SKM-1 (cell line): ENCODE measurements at regions not wholly inside any gene's neighbourhood (a gene's known extent, or its start where the extent isn't known, plus 50 kb on each side); places are given as distances from the start of the nearest gene placed in this dataset.
"Not testable (repeated sequence)": the region's sequence is repeated elsewhere in the genome, so short reads cannot be mapped to it uniquely, and the experiment has no call there.

ENCODE experiments used
- DNase-seq: peaks from one replicate; lab custom pipeline; 2025; ENCODE audit not compliant: unreplicated experiment; lab: John Stamatoyannopoulos, UW

- no peak for DNase-seq
These were observed 111.7 kb upstream of the MSX2 start for GRCh38 chr5:174612686-174613085.

GRCh38 chr5:174614500-174615135 is 109.8 kb upstream of the MSX2 start:
- DNase-seq: no peak

GRCh38 chr5:174616036-174616435 is 108.3 kb upstream of the MSX2 start:
- no peak for DNase-seq

GRCh38 chr5:174617285-174617684 is 107.1 kb upstream of the MSX2 start:
- DNase-seq: no peak

- no peak for DNase-seq
These were observed 106.5 kb upstream of the MSX2 start for GRCh38 chr5:174617910-174618309.

- DNase-seq: no peak
These were observed 105.8 kb upstream of the MSX2 start for GRCh38 chr5:174618589-174618988.

GRCh38 chr5:174622067-174622466 is 102.3 kb upstream of the MSX2 start:
- no peak for DNase-seq

GRCh38 chr5:174623018-174623417 is 101.4 kb upstream of the MSX2 start:
- no peak for DNase-seq

GRCh38 chr5:174623433-174624019 is 100.9 kb upstream of the MSX2 start:
- DNase-seq: no peak

GRCh38 chr5:174624733-174625522 is 99.5 kb upstream of the MSX2 start:
- DNase-seq: no peak

- DNase-seq: no peak
These were observed 98.6 kb upstream of the MSX2 start for GRCh38 chr5:174625591-174626350.

- no peak for DNase-seq
These were observed 97.9 kb upstream of the MSX2 start for GRCh38 chr5:174626369-174626920.

- no peak for DNase-seq
These were observed 88.3 kb upstream of the MSX2 start for GRCh38 chr5:174636094-174636493.

- DNase-seq: no peak
These were observed 81.5 kb upstream of the MSX2 start for GRCh38 chr5:174642816-174643405.

GRCh38 chr5:174644436-174644835 is 79.9 kb upstream of the MSX2 start:
- no peak for DNase-seq

- DNase-seq: no peak
These were observed 79.5 kb upstream of the MSX2 start for GRCh38 chr5:174644923-174645322.

GRCh38 chr5:174645677-174646076 is 78.7 kb upstream of the MSX2 start:
- DNase-seq: no peak

GRCh38 chr5:174648618-174649017 is 75.8 kb upstream of the MSX2 start:
- not testable (repeated sequence) for DNase-seq

- no peak for DNase-seq
These were observed 75.0 kb upstream of the MSX2 start for GRCh38 chr5:174649391-174649790.

GRCh38 chr5:174654442-174654841 is 69.9 kb upstream of the MSX2 start:
- no peak for DNase-seq

- no peak for DNase-seq
These were observed 69.0 kb upstream of the MSX2 start for GRCh38 chr5:174655351-174655750.
